ENCODE measurements at regions not wholly inside any gene's neighbourhood (a gene's known extent, or its start where the extent isn't known, plus 50 kb on each side); places are given as distances from the start of the nearest gene placed in this dataset.

GRCh38 chr21:16169779-16170178 lies 440.0 kb downstream of the USP25 start:
- no peaks in the 10 kb centered on the region for H3K9me3 Mint-ChIP-seq
- peak overlapping the region; percentile 20 for H3K27ac Mint-ChIP-seq
- H3K27me3 Mint-ChIP-seq: no peaks in the 10 kb centered on the region
- intact Hi-C loops (cut with micrococcal nuclease): no loop called here
- H3K36me3 Mint-ChIP-seq (ENCODE audit: low read depth): no peaks in the 10 kb centered on the region
- H3K4me3 Mint-ChIP-seq: no peak overlapping the region
- peaks cover 5% of the 10 kb centered on the region for H3K4me1 Mint-ChIP-seq (ENCODE audit: low read depth)

- intact Hi-C loops (cut with micrococcal nuclease): no loop called here
- H3K4me1 Mint-ChIP-seq (ENCODE audit: low read depth): peaks cover 16% of the 10 kb centered on the region
- H3K27me3 Mint-ChIP-seq: no peaks in the 10 kb centered on the region
- no peak overlapping the region for H3K4me3 Mint-ChIP-seq
- H3K36me3 Mint-ChIP-seq (ENCODE audit: low read depth): no peaks in the 10 kb centered on the region
- H3K27ac Mint-ChIP-seq: no peak overlapping the region
- H3K9me3 Mint-ChIP-seq: no peaks in the 10 kb centered on the region
These were observed 446.8 kb downstream of the USP25 start for GRCh38 chr21:16176570-16176969.

- intact Hi-C loops (cut with micrococcal nuclease): no loop called here
- H3K4me1 Mint-ChIP-seq (ENCODE audit: low read depth): peaks cover 19% of the 10 kb centered on the region
- H3K27ac Mint-ChIP-seq: no peak overlapping the region
- no peaks in the 10 kb centered on the region for H3K9me3 Mint-ChIP-seq
- H3K36me3 Mint-ChIP-seq (ENCODE audit: low read depth): no peaks in the 10 kb centered on the region
- no peak overlapping the region for H3K4me3 Mint-ChIP-seq
- H3K27me3 Mint-ChIP-seq: no peaks in the 10 kb centered on the region
These were observed 447.8 kb downstream of the USP25 start for GRCh38 chr21:16177532-16177931.

GRCh38 chr21:16179773-16180172 lies 450.0 kb downstream of the USP25 start:
- no peaks in the 10 kb centered on the region for H3K36me3 Mint-ChIP-seq (ENCODE audit: low read depth)
- no peaks in the 10 kb centered on the region for H3K9me3 Mint-ChIP-seq
- no peak overlapping the region for H3K4me3 Mint-ChIP-seq
- no peak overlapping the region for H3K27ac Mint-ChIP-seq
- intact Hi-C loops (cut with micrococcal nuclease): no loop called here
- peaks cover 33% of the 10 kb centered on the region for H3K4me1 Mint-ChIP-seq (ENCODE audit: low read depth)
- peaks cover 6% of the 10 kb centered on the region for H3K27me3 Mint-ChIP-seq

- H3K9me3 Mint-ChIP-seq: no peaks in the 10 kb centered on the region
- no peak overlapping the region for H3K4me3 Mint-ChIP-seq
- peaks cover 33% of the 10 kb centered on the region for H3K4me1 Mint-ChIP-seq (ENCODE audit: low read depth)
These were observed 450.8 kb downstream of the USP25 start for GRCh38 chr21:16180614-16181013.

GRCh38 chr21:16181018-16181417 lies 451.2 kb downstream of the USP25 start:
- Mint-ChIP-seq H3K9me3 (no peaks in the 10 kb centered on the region), H3K4me3 (no peak overlapping the region), H3K4me1 (ENCODE audit: low read depth) (peaks cover 33% of the 10 kb centered on the region), H3K27me3 (peaks cover 6% of the 10 kb centered on the region), H3K27ac (no peak overlapping the region), H3K36me3 (ENCODE audit: low read depth) (no peaks in the 10 kb centered on the region)
- intact Hi-C loops (cut with micrococcal nuclease): no loop called here

More at GRCh38 chr21:16180614-16181013, 450.8 kb downstream of the USP25 start:
- H3K36me3 Mint-ChIP-seq (ENCODE audit: low read depth): no peaks in the 10 kb centered on the region
- H3K27ac Mint-ChIP-seq: no peak overlapping the region
- intact Hi-C loops (cut with micrococcal nuclease): no loop called here
- H3K27me3 Mint-ChIP-seq: peaks cover 6% of the 10 kb centered on the region

- Mint-ChIP-seq H3K4me1 (ENCODE audit: low read depth) (peaks cover 28% of the 10 kb centered on the region), H3K27ac (no peak overlapping the region), H3K9me3 (no peaks in the 10 kb centered on the region), H3K36me3 (ENCODE audit: low read depth) (no peaks in the 10 kb centered on the region), H3K4me3 (no peak overlapping the region), H3K27me3 (peaks cover 6% of the 10 kb centered on the region)
- intact Hi-C loops (cut with micrococcal nuclease): no loop called here
These were observed 456.0 kb downstream of the USP25 start for GRCh38 chr21:16185766-16186165.

- Mint-ChIP-seq H3K4me3 (no peak overlapping the region), H3K27me3 (peaks cover 6% of the 10 kb centered on the region), H3K9me3 (no peaks in the 10 kb centered on the region), H3K36me3 (ENCODE audit: low read depth) (no peaks in the 10 kb centered on the region), H3K4me1 (ENCODE audit: low read depth) (peaks cover 24% of the 10 kb centered on the region), H3K27ac (no peak overlapping the region)
- intact Hi-C loops (cut with micrococcal nuclease): no loop called here
These were observed 457.0 kb downstream of the USP25 start for GRCh38 chr21:16186742-16187141.

GRCh38 chr21:16187603-16188301 lies 458.0 kb downstream of the USP25 start:
- Mint-ChIP-seq H3K4me3 (no peak overlapping the region), H3K27ac (no peak overlapping the region), H3K4me1 (ENCODE audit: low read depth) (peaks cover 20% of the 10 kb centered on the region), H3K27me3 (peaks cover 5% of the 10 kb centered on the region), H3K36me3 (ENCODE audit: low read depth) (no peaks in the 10 kb centered on the region), H3K9me3 (no peaks in the 10 kb centered on the region)
- intact Hi-C loops (cut with micrococcal nuclease): no loop called here

- H3K27me3 Mint-ChIP-seq: no peaks in the 10 kb centered on the region
- intact Hi-C loops (cut with micrococcal nuclease): loop anchor here (10.0 kb wide), 1 partner anchor 1808 kb away; the partner anchor contains the start of gene HSPA13
- H3K36me3 Mint-ChIP-seq (ENCODE audit: low read depth): no peaks in the 10 kb centered on the region
These were observed 463.1 kb downstream of the USP25 start for GRCh38 chr21:16192902-16193301.

GRCh38 chr21:16193496-16194094 lies 463.8 kb downstream of the USP25 start:
- intact Hi-C loops (cut with micrococcal nuclease): loop anchor here (10.0 kb wide), 1 partner anchor 1809 kb away; the partner anchor contains the start of gene HSPA13
- peaks cover 2% of the 10 kb centered on the region for H3K27me3 Mint-ChIP-seq
- peak overlapping the region; percentile 88 for H3K27ac Mint-ChIP-seq
- H3K9me3 Mint-ChIP-seq: no peaks in the 10 kb centered on the region
- H3K36me3 Mint-ChIP-seq (ENCODE audit: low read depth): no peaks in the 10 kb centered on the region
- peaks cover 27% of the 10 kb centered on the region for H3K4me1 Mint-ChIP-seq (ENCODE audit: low read depth)
- H3K4me3 Mint-ChIP-seq: peak overlapping the region; percentile 71

More at GRCh38 chr21:16192902-16193301, 463.1 kb downstream of the USP25 start:
- Mint-ChIP-seq H3K4me3 (no peak overlapping the region), H3K4me1 (ENCODE audit: low read depth) (peaks cover 22% of the 10 kb centered on the region), H3K9me3 (no peaks in the 10 kb centered on the region), H3K27ac (no peak overlapping the region)

- Mint-ChIP-seq H3K27me3 (peaks cover 2% of the 10 kb centered on the region), H3K4me3 (peak overlapping the region; percentile 71), H3K36me3 (ENCODE audit: low read depth) (no peaks in the 10 kb centered on the region), H3K9me3 (no peaks in the 10 kb centered on the region), H3K4me1 (ENCODE audit: low read depth) (peaks cover 28% of the 10 kb centered on the region), H3K27ac (peak overlapping the region; percentile 88)
- intact Hi-C loops (cut with micrococcal nuclease): loop anchor here (10.0 kb wide), 1 partner anchor 1809 kb away; the partner anchor contains the start of gene HSPA13
These were observed 464.5 kb downstream of the USP25 start for GRCh38 chr21:16194095-16194787.

- peak overlapping the region; percentile 55 for H3K4me3 Mint-ChIP-seq
These were observed 465.2 kb downstream of the USP25 start for GRCh38 chr21:16194788-16195537.

More at GRCh38 chr21:16194788-16195537, 465.2 kb downstream of the USP25 start:
- Mint-ChIP-seq H3K27me3 (peaks cover 2% of the 10 kb centered on the region), H3K9me3 (peaks cover under 1% of the 10 kb centered on the region), H3K27ac (peak overlapping the region; percentile 88), H3K36me3 (ENCODE audit: low read depth) (no peaks in the 10 kb centered on the region), H3K4me1 (ENCODE audit: low read depth) (peaks cover 28% of the 10 kb centered on the region)
- intact Hi-C loops (cut with micrococcal nuclease): loop anchor here (10.0 kb wide), 1 partner anchor 1810 kb away; the partner anchor contains the start of gene HSPA13

Measured in dendritic cell treated with granulocyte-macrophage colony-stimulating factor and Interleukin-4, amounts not matched to agents 40 ng/mL and 50 ng/mL, for 4 days (primary cell).